Right lobe of liver (tissue), 4 donors: ENCODE measurements at regions not wholly inside any gene's neighbourhood (a gene's known extent, or its start where the extent isn't known, plus 50 kb on each side); places are given as distances from the start of the nearest gene placed in this dataset.

Experiments
- CTCF ChIP-seq, 4 donors: fragments of 200-600 bp in 3 of 4; fragments of 450-650 bp in 1 of 4; IDR thresholded peaks; one replicate each; pipeline versions ENCODE4 v1.5.1 to v1.8.0; 2016 to 2022; ENCODE audit warnings: antibody characterized with exemption in 4 of 4, mild to moderate bottlenecking in 2 of 4
- POLR2A ChIP-seq: fragments of 450-650 bp; IDR thresholded peaks from one replicate; pipeline ENCODE4 v1.6.1; 2017; ENCODE audit warnings: antibody characterized with exemption, mild to moderate bottlenecking
- donor health status: DM: no; HTN: no; CAD: no.
- donor health status: DM: no; HTN: no; CAD: no.
- donor health status: DM: no; HTN: yes; CAD: no.

GRCh38 chr14:40616579-40616978, 990.1 kb upstream of the LRFN5 start:
- TF ChIP-seq CTCF (IDR thresholded peaks at IDR 0.05) (no peak), POLR2A (no peak)
